Ascending aorta (tissue), 2 donors: ENCODE measurements at regions not wholly inside any gene's neighbourhood (a gene's known extent, or its start where the extent isn't known, plus 50 kb on each side); places are given as distances from the start of the nearest gene placed in this dataset.

Source experiments
- DNase-seq, 2 donors: peaks; one replicate each; pipeline ENCODE4 v3.0.0-alpha.2; 2019; ENCODE audit warnings: low spot score in 2 of 2
- H3K27ac ChIP-seq, 2 donors: fragments of 200-600 bp; sonication (generic); one replicate each; pipeline ENCODE4 v1.5.1; 2016 to 2017; ENCODE audit warnings: mild to moderate bottlenecking in 1 of 2
- H3K27me3 ChIP-seq: fragments of 200-600 bp; sonication (generic); one replicate; pipeline ENCODE4 v1.5.1; 2017
- H3K36me3 ChIP-seq, 2 donors: fragments of 200-600 bp; sonication (generic); one replicate each; pipeline ENCODE4 v1.5.1; 2016
- H3K4me1 ChIP-seq, 2 donors: fragments of 200-600 bp; sonication (generic); one replicate each; pipeline ENCODE4 v1.5.1; 2016 to 2017; ENCODE audit warnings: mild to moderate bottlenecking in 1 of 2
- H3K4me3 ChIP-seq, 2 donors: fragments of 200-600 bp; sonication (generic); one replicate each; pipeline ENCODE4 v1.5.1; 2016 to 2017; ENCODE audit warnings: mild to moderate bottlenecking in 1 of 2
- H3K9me3 ChIP-seq, 2 donors: fragments of 200-600 bp; sonication (generic); one replicate each; pipeline ENCODE4 v1.5.1; 2016
- CTCF ChIP-seq, 3 experiments: fragments of 200-600 bp in 2 of 3; fragments of 450-650 bp in 1 of 3; sonication (generic) in 2 of 3; IDR thresholded peaks; one replicate each; pipeline ENCODE4 v1.5.1; 2016 to 2019; ENCODE audit warnings: antibody characterized with exemption in 3 of 3, mild to moderate bottlenecking in 1 of 3, moderate library complexity in 1 of 3
- intact Hi-C: fragments of 100-400 bp; cut with DNase I; formaldehyde crosslinking; loops from one replicate; pipeline ENCODE4 v1.15.1; 2023

GRCh38 chr9:105846825-105847224 lies 152.5 kb downstream of the TMEM38B start:
- no peak for DNase-seq
- Histone ChIP-seq H3K27ac (no peak overlapping the region), H3K4me1 (no peaks in the 10 kb centered on the region), H3K4me3 (no peak overlapping the region), H3K9me3 (no peaks in the 10 kb centered on the region), H3K36me3 (no peaks in the 10 kb centered on the region), H3K27me3 (no peaks in the 10 kb centered on the region)
- intact Hi-C loops = no loop called here
- no peak for TF ChIP-seq CTCF (IDR thresholded peaks at IDR 0.05)

DNA sequence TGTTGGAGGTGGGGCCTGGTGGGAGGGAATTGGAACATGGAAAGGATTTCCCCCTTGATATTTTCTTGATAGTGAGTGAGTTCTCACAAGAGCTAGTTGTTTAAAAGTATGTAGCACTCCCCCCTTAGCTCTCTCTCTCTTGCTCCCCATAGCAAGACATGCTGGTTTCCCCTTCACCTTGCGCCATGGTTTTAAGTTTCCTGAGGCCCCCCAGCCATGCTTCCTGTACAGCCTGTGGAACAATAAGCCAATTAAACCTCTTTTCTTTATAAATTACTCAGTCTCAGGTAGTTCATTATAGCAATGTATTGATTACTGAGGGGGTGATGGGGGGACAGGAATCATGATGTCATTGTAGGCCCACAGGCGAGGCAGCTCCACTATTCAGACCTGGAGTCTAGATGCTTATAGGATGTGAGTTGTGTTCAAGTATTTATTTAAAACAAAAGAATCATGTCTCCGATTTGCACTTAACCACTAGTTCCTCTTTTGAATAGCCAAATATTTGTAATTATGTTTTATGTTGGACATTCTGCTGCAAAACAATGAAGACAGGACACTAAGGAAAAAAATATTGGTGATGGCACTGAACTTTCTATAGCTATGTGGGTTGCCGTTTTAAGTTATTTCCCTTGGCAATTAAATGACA lies 156.6 kb downstream of the TMEM38B start:
- Histone ChIP-seq H3K27me3 (no peaks in the 10 kb centered on the region), H3K9me3 (no peaks in the 10 kb centered on the region), H3K4me3 (no peak overlapping the region), H3K4me1 (no peaks in the 10 kb centered on the region), H3K36me3 (no peaks in the 10 kb centered on the region), H3K27ac (no peak overlapping the region)
- TF ChIP-seq CTCF (IDR thresholded peaks at IDR 0.05) = no peak
- intact Hi-C loops = no loop called here
- DNase-seq = no peak

GRCh38 chr9:105854026-105854782 lies 159.9 kb downstream of the TMEM38B start:
- intact Hi-C loops = no loop called here

GRCh38 chr9:105854783-105855724 lies 160.7 kb downstream of the TMEM38B start:
- Histone ChIP-seq H3K27me3 (no peaks in the 10 kb centered on the region), H3K36me3 (no peaks in the 10 kb centered on the region), H3K4me1 (no peaks in the 10 kb centered on the region), H3K27ac (no peak overlapping the region), H3K9me3 (no peaks in the 10 kb centered on the region), H3K4me3 (no peak overlapping the region)
- DNase-seq = no peak
- intact Hi-C loops = no loop called here
- no peak for TF ChIP-seq CTCF (IDR thresholded peaks at IDR 0.05)

More at GRCh38 chr9:105854026-105854782, 159.9 kb downstream of the TMEM38B start:
- no peaks in the 10 kb centered on the region for H3K36me3 ChIP-seq
- H3K27me3 ChIP-seq = no peaks in the 10 kb centered on the region
- no peak overlapping the region for H3K4me3 ChIP-seq
- no peaks in the 10 kb centered on the region for H3K4me1 ChIP-seq
- no peaks in the 10 kb centered on the region for H3K9me3 ChIP-seq
- TF ChIP-seq CTCF (IDR thresholded peaks at IDR 0.05) = no peak
- DNase-seq = no peak
- H3K27ac ChIP-seq = no peak overlapping the region

DNA sequence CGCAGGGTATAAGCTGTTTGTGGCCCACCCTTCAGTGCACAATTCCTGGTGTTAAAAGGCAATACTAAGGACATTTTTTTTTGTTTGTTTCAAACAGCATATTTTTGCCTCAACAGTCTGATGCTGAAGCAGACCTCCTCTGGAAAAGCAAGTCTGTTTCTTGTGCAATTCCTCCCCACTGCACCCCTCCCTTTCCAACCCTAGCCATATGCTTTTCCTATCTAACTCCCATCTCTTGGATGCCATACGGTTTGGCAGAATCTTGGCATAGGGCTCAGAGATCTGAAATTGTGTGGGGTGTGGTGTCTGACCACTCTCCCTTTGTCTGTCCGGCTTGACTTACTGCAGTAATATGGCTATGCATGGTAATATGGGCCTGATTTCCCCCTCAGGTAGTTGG lies 161.6 kb downstream of the TMEM38B start:
- no peaks in the 10 kb centered on the region for H3K27me3 ChIP-seq
- no peak overlapping the region for H3K27ac ChIP-seq
- H3K36me3 ChIP-seq = no peaks in the 10 kb centered on the region
- no peaks in the 10 kb centered on the region for H3K9me3 ChIP-seq
- H3K4me1 ChIP-seq = no peaks in the 10 kb centered on the region
- no peak for TF ChIP-seq CTCF (IDR thresholded peaks at IDR 0.05)
- H3K4me3 ChIP-seq = no peak overlapping the region
- intact Hi-C loops = no loop called here
- no peak for DNase-seq
